ENCODE measurements at regions not wholly inside any gene's neighbourhood (a gene's known extent, or its start where the extent isn't known, plus 50 kb on each side); places are given as distances from the start of the nearest gene placed in this dataset.

DNA sequence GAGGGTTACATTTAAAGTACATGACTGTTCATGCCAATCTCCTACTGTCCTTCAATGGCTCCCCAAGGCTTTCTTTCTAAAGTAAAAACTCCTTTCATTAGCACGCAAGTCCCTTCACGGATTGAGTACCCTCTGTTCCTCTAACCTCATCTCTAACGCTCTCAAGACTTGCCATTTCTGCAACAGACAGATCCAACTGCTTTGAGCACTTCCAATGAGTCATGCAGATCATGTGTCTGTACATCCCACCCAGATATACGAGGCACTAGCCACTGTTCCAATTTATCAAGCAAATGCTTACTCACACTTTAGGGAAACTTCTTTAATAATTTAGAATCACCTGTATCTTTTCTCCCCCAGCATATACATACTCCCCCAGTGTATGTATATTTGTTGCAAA, 332.5 kb upstream of the ZFP42 start:
- intact Hi-C loops (cut with DNase I): no loop called here
- no peak for ATAC-seq
- TF ChIP-seq POLR2A (IDR thresholded peaks at IDR 0.05): no peak
- TF ChIP-seq, protein P1, sequence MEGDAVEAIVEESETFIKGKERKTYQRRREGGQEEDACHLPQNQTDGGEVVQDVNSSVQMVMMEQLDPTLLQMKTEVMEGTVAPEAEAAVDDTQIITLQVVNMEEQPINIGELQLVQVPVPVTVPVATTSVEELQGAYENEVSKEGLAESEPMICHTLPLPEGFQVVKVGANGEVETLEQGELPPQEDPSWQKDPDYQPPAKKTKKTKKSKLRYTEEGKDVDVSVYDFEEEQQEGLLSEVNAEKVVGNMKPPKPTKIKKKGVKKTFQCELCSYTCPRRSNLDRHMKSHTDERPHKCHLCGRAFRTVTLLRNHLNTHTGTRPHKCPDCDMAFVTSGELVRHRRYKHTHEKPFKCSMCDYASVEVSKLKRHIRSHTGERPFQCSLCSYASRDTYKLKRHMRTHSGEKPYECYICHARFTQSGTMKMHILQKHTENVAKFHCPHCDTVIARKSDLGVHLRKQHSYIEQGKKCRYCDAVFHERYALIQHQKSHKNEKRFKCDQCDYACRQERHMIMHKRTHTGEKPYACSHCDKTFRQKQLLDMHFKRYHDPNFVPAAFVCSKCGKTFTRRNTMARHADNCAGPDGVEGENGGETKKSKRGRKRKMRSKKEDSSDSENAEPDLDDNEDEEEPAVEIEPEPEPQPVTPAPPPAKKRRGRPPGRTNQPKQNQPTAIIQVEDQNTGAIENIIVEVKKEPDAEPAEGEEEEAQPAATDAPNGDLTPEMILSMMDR (IDR thresholded peaks at IDR 0.05): no peak
- no peak overlapping the region for H3K4me3 ChIP-seq
- H3K27me3 ChIP-seq: no peaks in the 10 kb centered on the region
- no peak overlapping the region for H3K27ac ChIP-seq
- no peaks in the 10 kb centered on the region for H3K9me3 ChIP-seq
- H3K36me3 ChIP-seq (replicated peaks in 1 of 2; ENCODE audit: insufficient read depth in 1 of 2, low read depth in 2 of 2): no peaks in the 10 kb centered on the region
- no peak for DNase-seq
- 56 to 75% methylated on average over 4 of the region's 4 CpGs for WGBS, 2 donors
- H3K4me1 ChIP-seq: no peaks in the 10 kb centered on the region

DNA sequence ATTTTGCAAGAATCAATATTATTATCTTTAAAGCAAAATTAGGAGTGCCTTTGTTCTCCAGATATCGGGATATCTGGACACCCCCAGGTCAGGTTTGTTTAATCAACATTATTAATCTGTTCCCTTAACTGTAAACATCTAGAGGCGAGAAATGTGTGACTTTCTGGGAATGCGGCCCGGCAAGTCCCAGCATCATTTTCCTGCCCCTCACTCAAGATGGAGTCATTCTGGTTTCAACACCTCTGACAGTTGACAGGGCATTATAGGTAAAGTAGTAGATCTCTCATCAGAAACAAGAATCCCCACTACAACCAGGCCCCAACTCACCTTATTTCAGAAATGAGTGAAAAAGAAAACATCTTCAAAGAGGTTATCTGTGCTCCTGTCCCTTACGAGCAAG, 331.6 kb upstream of the ZFP42 start:
- ATAC-seq: no peak
- TF ChIP-seq, protein P1 (IDR thresholded peaks at IDR 0.05): no peak
- TF ChIP-seq POLR2A (IDR thresholded peaks at IDR 0.05): no peak
- no peaks in the 10 kb centered on the region for H3K36me3 ChIP-seq (replicated peaks in 1 of 2; ENCODE audit: insufficient read depth in 1 of 2, low read depth in 2 of 2)

DNA sequence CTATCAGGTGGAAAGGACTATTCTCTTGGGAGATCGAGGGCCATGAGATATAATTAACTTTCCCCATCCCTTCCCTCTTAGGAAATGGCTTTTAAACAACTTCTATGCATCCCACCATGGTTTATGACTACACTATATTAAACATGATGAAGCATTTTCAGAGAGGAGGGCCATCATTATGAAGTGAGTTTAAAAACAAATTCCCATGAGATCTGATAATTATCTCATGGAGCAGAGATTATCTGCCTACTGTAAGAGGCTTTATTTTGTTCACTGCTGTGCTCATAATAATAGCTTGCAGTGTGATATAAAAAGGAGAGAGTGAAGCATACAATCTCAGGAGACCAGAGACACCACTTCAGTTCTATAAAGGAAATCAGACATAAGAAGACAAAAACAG, 330.5 kb upstream of the ZFP42 start:
- Histone ChIP-seq H3K36me3 (replicated peaks in 1 of 2; ENCODE audit: insufficient read depth in 1 of 2, low read depth in 2 of 2) (no peaks in the 10 kb centered on the region), H3K4me1 (no peaks in the 10 kb centered on the region), H3K4me3 (no peak overlapping the region), H3K27me3 (no peaks in the 10 kb centered on the region), H3K9me3 (no peaks in the 10 kb centered on the region), H3K27ac (no peak overlapping the region)
- intact Hi-C loops (cut with DNase I): no loop called here
- TF ChIP-seq, protein P1 (IDR thresholded peaks at IDR 0.05): no peak
- no peak for TF ChIP-seq POLR2A (IDR thresholded peaks at IDR 0.05)
- WGBS, 2 donors: 22 to 45% methylated on average over 1 of the region's 1 CpG
- ATAC-seq (no peak), DNase-seq (no peak)

More for the DNA sequence above, 331.6 kb upstream of the ZFP42 start:
- Histone ChIP-seq H3K4me3 (no peak overlapping the region), H3K9me3 (no peaks in the 10 kb centered on the region), H3K27me3 (no peaks in the 10 kb centered on the region), H3K27ac (no peak overlapping the region), H3K4me1 (no peaks in the 10 kb centered on the region)
- intact Hi-C loops (cut with DNase I): no loop called here
- DNase-seq: no peak
- 38% methylated on average over 5 of the region's 5 CpGs for WGBS, 2 donors

DNA sequence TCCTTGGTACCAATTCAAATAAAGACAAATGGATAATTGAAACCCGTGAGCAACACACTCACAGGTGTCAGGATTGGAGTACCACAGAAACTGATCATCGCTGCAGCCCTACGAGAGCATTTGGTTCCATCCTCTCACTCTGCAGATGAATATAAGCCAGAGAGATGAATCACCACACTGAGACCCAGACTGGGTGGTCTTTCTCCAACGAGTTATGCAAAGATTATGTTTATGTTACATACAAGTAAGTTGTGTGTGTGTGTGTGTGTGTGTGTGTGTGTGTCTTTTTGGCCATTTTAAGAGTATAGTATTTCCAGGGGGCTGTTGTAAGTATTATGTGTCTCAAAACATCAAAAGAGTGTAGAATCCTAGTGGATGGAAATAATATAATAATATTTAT, 329.5 kb upstream of the ZFP42 start:
- Histone ChIP-seq H3K4me1 (no peaks in the 10 kb centered on the region), H3K4me3 (no peak overlapping the region), H3K27me3 (no peaks in the 10 kb centered on the region), H3K27ac (no peak overlapping the region), H3K9me3 (no peaks in the 10 kb centered on the region), H3K36me3 (replicated peaks in 1 of 2; ENCODE audit: insufficient read depth in 1 of 2, low read depth in 2 of 2) (no peaks in the 10 kb centered on the region)
- DNase-seq: no peak
- WGBS, 2 donors: 53 to 67% methylated on average over 4 of the region's 4 CpGs
- intact Hi-C loops (cut with DNase I): no loop called here
- TF ChIP-seq, protein P1 (IDR thresholded peaks at IDR 0.05): no peak
- TF ChIP-seq POLR2A (IDR thresholded peaks at IDR 0.05): no peak
- no peak for ATAC-seq

DNA sequence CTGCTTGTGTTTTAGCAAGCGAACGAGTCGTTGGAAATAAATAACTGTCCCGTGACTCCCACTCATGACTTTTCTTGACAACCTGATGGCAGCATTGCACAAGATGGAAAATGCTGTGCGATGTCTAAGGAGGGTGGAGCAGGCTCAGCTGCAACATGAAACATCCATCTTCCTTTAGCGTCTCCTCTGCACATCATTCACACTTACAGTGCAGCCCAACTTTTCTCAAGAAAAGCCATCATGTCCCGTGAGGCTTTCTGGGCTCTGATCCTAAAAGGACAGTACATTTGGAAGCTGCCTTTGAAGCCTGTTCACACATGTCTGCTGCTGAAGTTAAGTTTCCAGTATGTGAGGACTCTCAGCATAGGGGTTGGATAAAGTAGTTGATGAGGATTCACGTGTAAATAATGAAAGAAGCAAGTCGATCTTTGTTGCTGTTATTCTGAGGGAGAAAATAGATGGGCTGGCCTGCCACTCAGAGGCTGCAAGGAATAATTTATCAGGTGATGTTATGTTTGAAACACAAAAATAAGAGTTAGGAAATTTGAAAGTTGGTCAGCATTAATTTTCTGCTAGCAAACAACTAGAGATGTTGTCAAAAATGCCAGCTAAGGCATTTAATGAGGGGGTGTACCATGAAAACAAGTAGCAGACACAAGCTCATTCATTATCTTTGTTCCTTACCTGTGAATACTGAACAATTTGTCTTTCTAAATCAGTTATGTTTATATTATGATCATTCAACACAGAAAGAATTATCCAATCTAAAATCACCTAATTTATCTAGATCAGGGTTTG, 328.7 kb upstream of the ZFP42 start:
- no peak for ATAC-seq

More for the DNA sequence above, 328.7 kb upstream of the ZFP42 start:
- intact Hi-C loops (cut with DNase I): no loop called here
- Histone ChIP-seq H3K4me1 (no peaks in the 10 kb centered on the region), H3K36me3 (replicated peaks in 1 of 2; ENCODE audit: insufficient read depth in 1 of 2, low read depth in 2 of 2) (no peaks in the 10 kb centered on the region), H3K9me3 (no peaks in the 10 kb centered on the region), H3K27me3 (no peaks in the 10 kb centered on the region), H3K27ac (no peak overlapping the region), H3K4me3 (no peak overlapping the region)
- TF ChIP-seq, protein P1 (IDR thresholded peaks at IDR 0.05): no peak
- no peak for TF ChIP-seq POLR2A (IDR thresholded peaks at IDR 0.05)
- WGBS, 2 donors: 49 to 56% methylated on average over 9 of the region's 9 CpGs
- no peak for DNase-seq

Measured in body of pancreas (tissue), 4 donors.